Adipocyte (in vitro differentiated cells): ENCODE measurements at regions not wholly inside any gene's neighbourhood (a gene's known extent, or its start where the extent isn't known, plus 50 kb on each side); places are given as distances from the start of the nearest gene placed in this dataset.

ENCODE experiments used
- DNase-seq: peaks from one replicate; pipeline ENCODE4 v3.0.0-alpha.2; 2015; ENCODE audit warnings: low read depth
- H3K27me3 ChIP-seq: replicated peaks from 2 replicates; pipeline ENCODE4 v1.7.0; 2013; ENCODE audit warnings: mild to moderate bottlenecking, low read length, moderate library complexity; ENCODE audit not compliant: control insufficient read depth, insufficient read depth
- H3K36me3 ChIP-seq: 2 replicates; pipeline ENCODE4 v1.7.0; 2013; ENCODE audit warnings: low read length, mild to moderate bottlenecking, moderate library complexity; ENCODE audit not compliant: control insufficient read depth, insufficient read depth, severe bottlenecking
- H3K4me1 ChIP-seq: 2 replicates; pipeline ENCODE4 v1.7.0; 2013; ENCODE audit warnings: mild to moderate bottlenecking, low read length, moderate library complexity; ENCODE audit not compliant: control insufficient read depth, insufficient read depth
- H3K4me3 ChIP-seq: 2 replicates; pipeline ENCODE4 v1.7.0; 2013; ENCODE audit warnings: mild to moderate bottlenecking, low read length, moderate library complexity
- H3K9ac ChIP-seq: 2 replicates; pipeline ENCODE4 v1.7.0; 2013; ENCODE audit warnings: mild to moderate bottlenecking, low read length, moderate library complexity
- H3K9me3 ChIP-seq: 2 replicates; pipeline ENCODE4 v1.7.0; 2013; ENCODE audit warnings: mild to moderate bottlenecking, low read length, moderate library complexity; ENCODE audit not compliant: control insufficient read depth

- no peaks in the 10 kb centered on the region for H3K36me3 ChIP-seq
- no peak for DNase-seq
- H3K4me3 ChIP-seq = no peak overlapping the region
- no peaks in the 10 kb centered on the region for H3K4me1 ChIP-seq
- peaks cover 6% of the 10 kb centered on the region for H3K27me3 ChIP-seq
- no peaks in the 10 kb centered on the region for H3K9me3 ChIP-seq
- H3K9ac ChIP-seq = no peak overlapping the region
Measured at GRCh38 chr15:93417631-93418030, 328.6 kb upstream of the RGMA start.

GRCh38 chr15:93417156-93417555 is 328.1 kb upstream of the RGMA start:
- Histone ChIP-seq H3K36me3 (no peaks in the 10 kb centered on the region), H3K27me3 (peaks cover 6% of the 10 kb centered on the region), H3K9ac (no peak overlapping the region), H3K4me3 (no peak overlapping the region), H3K4me1 (no peaks in the 10 kb centered on the region), H3K9me3 (no peaks in the 10 kb centered on the region)
- no peak for DNase-seq

- H3K4me1 ChIP-seq = no peaks in the 10 kb centered on the region
- peaks cover 6% of the 10 kb centered on the region for H3K27me3 ChIP-seq
- H3K9me3 ChIP-seq = no peaks in the 10 kb centered on the region
- no peak for DNase-seq
- no peak overlapping the region for H3K9ac ChIP-seq
- no peak overlapping the region for H3K4me3 ChIP-seq
- no peaks in the 10 kb centered on the region for H3K36me3 ChIP-seq
Measured at GRCh38 chr15:93415576-93415975, 326.6 kb upstream of the RGMA start.

GRCh38 chr15:93414576-93415231 is 325.7 kb upstream of the RGMA start:
- DNase-seq = no peak

GRCh38 chr15:93413745-93414144 is 324.7 kb upstream of the RGMA start:
- Histone ChIP-seq H3K4me1 (no peaks in the 10 kb centered on the region), H3K4me3 (no peak overlapping the region), H3K9ac (no peak overlapping the region), H3K9me3 (no peaks in the 10 kb centered on the region), H3K27me3 (peaks cover 6% of the 10 kb centered on the region), H3K36me3 (no peaks in the 10 kb centered on the region)
- no peak for DNase-seq

More at GRCh38 chr15:93414576-93415231, 325.7 kb upstream of the RGMA start:
- Histone ChIP-seq H3K36me3 (no peaks in the 10 kb centered on the region), H3K4me3 (no peak overlapping the region), H3K9ac (no peak overlapping the region), H3K4me1 (no peaks in the 10 kb centered on the region), H3K9me3 (no peaks in the 10 kb centered on the region), H3K27me3 (peaks cover 6% of the 10 kb centered on the region)

GRCh38 chr15:93399121-93399520 is 310.1 kb upstream of the RGMA start:
- Histone ChIP-seq H3K4me1 (no peaks in the 10 kb centered on the region), H3K4me3 (no peak overlapping the region), H3K36me3 (no peaks in the 10 kb centered on the region), H3K9ac (no peak overlapping the region), H3K9me3 (no peaks in the 10 kb centered on the region), H3K27me3 (no peaks in the 10 kb centered on the region)
- DNase-seq = no peak

GRCh38 chr15:93389211-93389610 is 300.2 kb upstream of the RGMA start:
- H3K4me3 ChIP-seq = no peak overlapping the region

GRCh38 chr15:93384886-93385285 is 295.9 kb upstream of the RGMA start:
- no peak overlapping the region for H3K9ac ChIP-seq

More at GRCh38 chr15:93389211-93389610, 300.2 kb upstream of the RGMA start:
- Histone ChIP-seq H3K36me3 (no peaks in the 10 kb centered on the region), H3K9me3 (no peaks in the 10 kb centered on the region), H3K4me1 (no peaks in the 10 kb centered on the region), H3K27me3 (no peaks in the 10 kb centered on the region), H3K9ac (no peak overlapping the region)
- DNase-seq = no peak

GRCh38 chr15:93382200-93382820 is 293.3 kb upstream of the RGMA start:
- DNase-seq = no peak
- no peaks in the 10 kb centered on the region for H3K36me3 ChIP-seq
- no peaks in the 10 kb centered on the region for H3K4me1 ChIP-seq
- H3K27me3 ChIP-seq = peaks cover 2% of the 10 kb centered on the region
- H3K9me3 ChIP-seq = no peaks in the 10 kb centered on the region
- H3K9ac ChIP-seq = no peak overlapping the region
- no peak overlapping the region for H3K4me3 ChIP-seq

More at GRCh38 chr15:93384886-93385285, 295.9 kb upstream of the RGMA start:
- Histone ChIP-seq H3K4me3 (no peak overlapping the region), H3K36me3 (no peaks in the 10 kb centered on the region), H3K9me3 (no peaks in the 10 kb centered on the region), H3K27me3 (peaks cover 2% of the 10 kb centered on the region), H3K4me1 (no peaks in the 10 kb centered on the region)
- no peak for DNase-seq

- no peak for DNase-seq
- Histone ChIP-seq H3K4me1 (no peaks in the 10 kb centered on the region), H3K9me3 (no peaks in the 10 kb centered on the region), H3K27me3 (peaks cover 2% of the 10 kb centered on the region), H3K4me3 (no peak overlapping the region), H3K36me3 (no peaks in the 10 kb centered on the region), H3K9ac (no peak overlapping the region)
Measured at GRCh38 chr15:93378558-93378957, 289.5 kb upstream of the RGMA start.

- no peaks in the 10 kb centered on the region for H3K9me3 ChIP-seq
- no peak for DNase-seq
- no peak overlapping the region for H3K9ac ChIP-seq
- no peaks in the 10 kb centered on the region for H3K27me3 ChIP-seq
- no peaks in the 10 kb centered on the region for H3K4me1 ChIP-seq
- no peak overlapping the region for H3K4me3 ChIP-seq
- H3K36me3 ChIP-seq = no peaks in the 10 kb centered on the region
Measured at GRCh38 chr15:93372865-93373223, 283.8 kb upstream of the RGMA start.
